H1 (cell line): ENCODE measurements at regions not wholly inside any gene's neighbourhood (a gene's known extent, or its start where the extent isn't known, plus 50 kb on each side); places are given as distances from the start of the nearest gene placed in this dataset.

Source experiments
- HDAC2 ChIP-seq, 2 experiments: fragments of 300-600 bp in 1 of 2; sonication (generic) in 1 of 2; IDR thresholded peaks; 2 replicates each; pipeline ENCODE4 v1.6.1; 2011 to 2012; ENCODE audit warnings: low read depth in 2 of 2, low read length in 2 of 2, mild to moderate bottlenecking in 2 of 2, moderate library complexity in 2 of 2, borderline replicate concordance in 1 of 2, inconsistent platforms in 1 of 2
- MAFK ChIP-seq: IDR thresholded peaks from 2 replicates; pipeline ENCODE4 v1.6.1; 2012; ENCODE audit warnings: low read depth, mild to moderate bottlenecking, improper control_type of control experiment, low read length
- MAX ChIP-seq: IDR thresholded peaks from 2 replicates; pipeline ENCODE4 v1.6.1; 2012; ENCODE audit warnings: inconsistent platforms

GRCh38 chr6:113750151-113750855, 106.8 kb upstream of the MARCKS start (continued):
- no peak for TF ChIP-seq HDAC2 (IDR thresholded peaks at IDR 0.05; ENCODE audit: borderline replicate concordance in 1 of 2, low read depth in 2 of 2, low read length in 2 of 2)
- no peak for TF ChIP-seq MAFK
- no peak for TF ChIP-seq MAX
